DND-41 (cell line): ENCODE measurements at regions not wholly inside any gene's neighbourhood (a gene's known extent, or its start where the extent isn't known, plus 50 kb on each side); places are given as distances from the start of the nearest gene placed in this dataset.

Source experiments
- ATAC-seq: fragments of 200-7000 bp; cut with Tn5 transposase; 3 replicates; pipeline ENCODE4 v1.9.1; 2021; ENCODE audit warnings: low read depth; ENCODE audit not compliant: insufficient read depth
- DNase-seq: peaks from one replicate; pipeline ENCODE4 v3.0.0-alpha.2; 2020
- H2AFZ ChIP-seq: 2 replicates; pipeline ENCODE4 v1.6.0; 2012; ENCODE audit warnings: low read depth, low read length
- H3K27ac ChIP-seq: 2 replicates; pipeline ENCODE4 v1.5.1; 2012; ENCODE audit warnings: low read length, inconsistent platforms
- H3K27me3 ChIP-seq: fragments of 200-600 bp; sonication (generic); 2 replicates; pipeline ENCODE4 v1.6.0; 2012; ENCODE audit warnings: low read length, mild to moderate bottlenecking, inconsistent platforms; ENCODE audit not compliant: insufficient read depth, poor library complexity
- H3K36me3 ChIP-seq: 2 replicates; pipeline ENCODE4 v1.5.1; 2012; ENCODE audit warnings: low read length, inconsistent platforms; ENCODE audit not compliant: insufficient read depth
- H3K4me1 ChIP-seq: 2 replicates; pipeline ENCODE4 v1.5.1; 2012; ENCODE audit warnings: mild to moderate bottlenecking, low read length; ENCODE audit not compliant: insufficient read depth
- H3K4me2 ChIP-seq: 2 replicates; pipeline ENCODE4 v1.6.0; 2012; ENCODE audit warnings: mild to moderate bottlenecking, moderate library complexity, low read length, inconsistent platforms; ENCODE audit not compliant: insufficient read depth
- H3K4me3 ChIP-seq, 2 experiments: fragments of 200-600 bp in 1 of 2; shearing (Covaris generic) in 1 of 2; 2 replicates each; pipeline ENCODE4 v1.5.1; 2012 to 2016; ENCODE audit warnings: inconsistent platforms in 2 of 2, low read length in 2 of 2, mild to moderate bottlenecking in 2 of 2, low read depth in 1 of 2, moderate library complexity in 1 of 2
- H3K79me2 ChIP-seq: 2 replicates; pipeline ENCODE4 v1.6.0; 2012; ENCODE audit warnings: low read length, inconsistent platforms; ENCODE audit not compliant: insufficient read depth
- H3K9ac ChIP-seq: 2 replicates; pipeline ENCODE4 v1.6.0; 2012; ENCODE audit warnings: low read depth, mild to moderate bottlenecking, inconsistent platforms, low read length, moderate library complexity
- H3K9me3 ChIP-seq: 2 replicates; pipeline ENCODE4 v1.5.1; 2012; ENCODE audit warnings: low read length, moderate library complexity, mild to moderate bottlenecking, inconsistent platforms; ENCODE audit not compliant: insufficient read depth, severe bottlenecking
- H4K20me1 ChIP-seq: 2 replicates; pipeline ENCODE4 v1.6.0; 2012; ENCODE audit warnings: low read length; ENCODE audit not compliant: insufficient read depth
- EZH2 ChIP-seq: IDR thresholded peaks from 3 replicates; pipeline ENCODE4 v1.6.1; 2012; ENCODE audit warnings: borderline replicate concordance, low read depth, mild to moderate bottlenecking, moderate library complexity, low read length, inconsistent platforms; ENCODE audit not compliant: severe bottlenecking
- TF ChIP-seq, protein P1 (sequence below): IDR thresholded peaks from 2 replicates; pipeline ENCODE4 v1.5.1; 2012; ENCODE audit warnings: borderline replicate concordance, low read length, moderate library complexity, mild to moderate bottlenecking; ENCODE audit not compliant: poor library complexity, severe bottlenecking; ENCODE audit errors: extremely low read depth

DNA sequence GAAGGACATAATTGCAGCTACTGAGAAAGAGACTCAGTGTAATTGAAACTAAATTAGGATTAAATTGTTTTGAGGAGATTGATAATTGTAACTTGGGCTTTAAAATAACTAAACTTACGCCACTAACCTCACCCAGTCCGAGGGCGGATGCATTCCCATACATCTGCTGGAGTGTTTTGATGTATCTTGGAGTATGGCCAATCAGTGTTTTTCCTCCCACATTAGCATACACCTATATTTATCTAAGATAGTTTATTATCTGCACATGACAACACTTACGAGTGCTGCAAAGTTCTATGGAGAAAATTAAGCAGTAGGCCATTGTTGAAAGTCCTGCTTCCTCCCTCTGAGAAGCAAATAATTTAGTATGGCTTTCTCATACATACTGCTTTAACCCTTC lies 184.7 kb upstream of the PLEKHG7 start:
- ATAC-seq (no peak), DNase-seq (no peak)
- Histone ChIP-seq H3K4me3 (no peak overlapping the region), H2AFZ (no peak overlapping the region), H4K20me1 (no peaks in the 10 kb centered on the region), H3K4me2 (no peak overlapping the region), H3K36me3 (no peaks in the 10 kb centered on the region), H3K79me2 (no peaks in the 10 kb centered on the region), H3K9me3 (no peaks in the 10 kb centered on the region), H3K9ac (no peak overlapping the region), H3K27ac (no peak overlapping the region), H3K27me3 (no peaks in the 10 kb centered on the region), H3K4me1 (no peaks in the 10 kb centered on the region)
- TF ChIP-seq EZH2, result no peak
- TF ChIP-seq, protein P1, sequence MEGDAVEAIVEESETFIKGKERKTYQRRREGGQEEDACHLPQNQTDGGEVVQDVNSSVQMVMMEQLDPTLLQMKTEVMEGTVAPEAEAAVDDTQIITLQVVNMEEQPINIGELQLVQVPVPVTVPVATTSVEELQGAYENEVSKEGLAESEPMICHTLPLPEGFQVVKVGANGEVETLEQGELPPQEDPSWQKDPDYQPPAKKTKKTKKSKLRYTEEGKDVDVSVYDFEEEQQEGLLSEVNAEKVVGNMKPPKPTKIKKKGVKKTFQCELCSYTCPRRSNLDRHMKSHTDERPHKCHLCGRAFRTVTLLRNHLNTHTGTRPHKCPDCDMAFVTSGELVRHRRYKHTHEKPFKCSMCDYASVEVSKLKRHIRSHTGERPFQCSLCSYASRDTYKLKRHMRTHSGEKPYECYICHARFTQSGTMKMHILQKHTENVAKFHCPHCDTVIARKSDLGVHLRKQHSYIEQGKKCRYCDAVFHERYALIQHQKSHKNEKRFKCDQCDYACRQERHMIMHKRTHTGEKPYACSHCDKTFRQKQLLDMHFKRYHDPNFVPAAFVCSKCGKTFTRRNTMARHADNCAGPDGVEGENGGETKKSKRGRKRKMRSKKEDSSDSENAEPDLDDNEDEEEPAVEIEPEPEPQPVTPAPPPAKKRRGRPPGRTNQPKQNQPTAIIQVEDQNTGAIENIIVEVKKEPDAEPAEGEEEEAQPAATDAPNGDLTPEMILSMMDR, result no peak

DNA sequence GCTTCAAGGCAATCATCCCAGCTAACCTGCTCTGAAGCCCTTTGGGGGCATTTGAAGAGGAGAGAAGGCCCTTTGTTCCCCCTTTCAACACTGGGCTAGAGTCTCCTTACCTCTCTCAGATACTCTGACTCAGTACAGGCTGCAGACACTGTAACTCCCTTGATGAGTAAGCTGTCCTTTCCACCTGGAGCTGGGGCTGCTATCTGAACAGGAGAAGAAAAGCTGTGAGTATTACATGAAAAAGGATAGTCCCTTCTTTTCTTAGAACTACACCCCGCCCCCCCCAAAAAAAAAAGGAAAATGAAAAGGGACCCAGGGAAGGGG lies 186.6 kb upstream of the PLEKHG7 start:
- Histone ChIP-seq H3K9ac (no peak overlapping the region), H3K27me3 (no peaks in the 10 kb centered on the region), H3K79me2 (no peaks in the 10 kb centered on the region), H3K4me1 (no peaks in the 10 kb centered on the region), H3K9me3 (no peaks in the 10 kb centered on the region), H3K36me3 (no peaks in the 10 kb centered on the region), H4K20me1 (no peaks in the 10 kb centered on the region), H3K4me3 (no peak overlapping the region), H3K4me2 (no peak overlapping the region), H2AFZ (no peak overlapping the region), H3K27ac (no peak overlapping the region)
- TF ChIP-seq EZH2, result no peak
- TF ChIP-seq, protein P1, result no peak
- ATAC-seq (peak; percentile 37; the same call in 1 of the 3 replicates), DNase-seq (no peak)

DNA sequence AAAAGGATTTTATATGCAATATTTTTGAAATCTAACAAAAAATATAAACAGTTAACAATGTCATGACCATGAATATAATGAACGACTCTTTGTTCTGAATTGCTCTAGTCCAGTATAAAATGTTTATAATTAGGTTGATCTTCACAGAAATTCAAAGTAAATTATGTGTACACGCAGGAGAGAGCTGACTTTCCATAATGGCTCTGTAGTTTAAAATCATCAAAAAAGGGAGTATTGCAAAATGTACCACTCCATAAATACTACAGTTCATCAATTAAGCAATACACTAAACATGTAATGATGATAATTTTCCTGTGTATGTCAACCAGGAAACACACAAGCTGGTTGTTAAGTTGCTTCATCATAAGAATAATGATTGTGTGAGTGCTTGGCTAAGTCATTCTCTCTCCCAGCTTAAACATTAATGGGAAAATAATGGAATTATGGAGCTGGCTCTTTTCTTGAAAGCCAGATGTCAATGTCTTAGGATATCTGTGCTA lies 189.5 kb upstream of the PLEKHG7 start:
- TF ChIP-seq, protein P1, result no peak
- TF ChIP-seq EZH2, result no peak
- no peak for ATAC-seq

DNA sequence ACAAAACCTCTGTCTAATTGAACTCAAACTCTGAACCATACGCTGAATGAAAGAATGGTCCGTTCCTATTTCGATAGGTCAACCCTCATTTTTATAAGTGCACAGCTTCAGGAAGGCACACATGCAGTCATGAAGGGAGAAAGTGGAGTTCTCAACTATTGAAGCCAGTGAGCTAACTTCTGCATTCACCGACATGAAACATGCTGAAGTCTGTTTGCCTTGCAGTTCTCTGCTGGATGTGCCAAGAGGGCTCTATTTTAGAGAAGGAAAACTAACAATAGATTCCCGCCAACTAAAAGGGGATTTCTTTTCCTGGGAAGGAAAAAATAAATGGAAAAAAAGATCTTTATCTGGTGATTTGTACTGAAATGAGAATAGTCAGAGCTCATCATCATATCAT lies 191.0 kb upstream of the PLEKHG7 start:
- H3K79me2 ChIP-seq, result no peaks in the 10 kb centered on the region
- TF ChIP-seq EZH2, result no peak
- TF ChIP-seq, protein P1, result no peak
- H3K9me3 ChIP-seq, result no peaks in the 10 kb centered on the region
- H3K27ac ChIP-seq, result no peak overlapping the region
- no peak overlapping the region for H3K4me3 ChIP-seq
- DNase-seq (no peak), ATAC-seq (no peak)
- no peaks in the 10 kb centered on the region for H4K20me1 ChIP-seq
- H3K4me2 ChIP-seq, result no peak overlapping the region
- H3K4me1 ChIP-seq, result peaks cover 4% of the 10 kb centered on the region
- no peak overlapping the region for H2AFZ ChIP-seq
- H3K27me3 ChIP-seq, result no peaks in the 10 kb centered on the region
- H3K9ac ChIP-seq, result no peak overlapping the region
- H3K36me3 ChIP-seq, result no peaks in the 10 kb centered on the region

More for the DNA sequence above, 189.5 kb upstream of the PLEKHG7 start:
- Histone ChIP-seq H3K27ac (no peak overlapping the region), H2AFZ (no peak overlapping the region), H3K4me1 (no peaks in the 10 kb centered on the region), H4K20me1 (no peaks in the 10 kb centered on the region), H3K4me2 (no peak overlapping the region), H3K4me3 (no peak overlapping the region), H3K9me3 (no peaks in the 10 kb centered on the region), H3K36me3 (no peaks in the 10 kb centered on the region), H3K9ac (no peak overlapping the region), H3K27me3 (no peaks in the 10 kb centered on the region), H3K79me2 (no peaks in the 10 kb centered on the region)
- no peak for DNase-seq
